ENCODE measurements at regions not wholly inside any gene's neighbourhood (a gene's known extent, or its start where the extent isn't known, plus 50 kb on each side); places are given as distances from the start of the nearest gene placed in this dataset.

DNA sequence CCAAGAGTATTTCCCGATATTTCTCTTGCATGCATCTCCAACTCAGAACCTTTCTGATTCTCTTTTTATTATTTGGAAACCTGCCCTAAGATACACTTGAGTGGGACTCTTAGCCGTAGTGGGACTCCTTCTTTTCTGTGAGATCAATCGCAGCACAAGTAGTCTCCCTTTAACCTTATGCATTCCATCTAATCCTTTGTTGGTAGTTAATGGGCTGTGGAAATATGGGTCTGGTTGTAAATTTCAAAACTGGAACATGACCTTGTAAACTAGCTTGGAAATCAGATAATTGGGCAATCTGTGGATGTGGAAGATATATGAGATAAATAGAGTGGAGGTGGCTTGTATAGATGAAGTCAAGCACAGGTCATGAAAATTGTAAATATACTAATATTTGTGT lies 350.0 kb downstream of the NDFIP2 start:
- no peak overlapping the region for H3K27ac ChIP-seq
- TF ChIP-seq, protein P1, sequence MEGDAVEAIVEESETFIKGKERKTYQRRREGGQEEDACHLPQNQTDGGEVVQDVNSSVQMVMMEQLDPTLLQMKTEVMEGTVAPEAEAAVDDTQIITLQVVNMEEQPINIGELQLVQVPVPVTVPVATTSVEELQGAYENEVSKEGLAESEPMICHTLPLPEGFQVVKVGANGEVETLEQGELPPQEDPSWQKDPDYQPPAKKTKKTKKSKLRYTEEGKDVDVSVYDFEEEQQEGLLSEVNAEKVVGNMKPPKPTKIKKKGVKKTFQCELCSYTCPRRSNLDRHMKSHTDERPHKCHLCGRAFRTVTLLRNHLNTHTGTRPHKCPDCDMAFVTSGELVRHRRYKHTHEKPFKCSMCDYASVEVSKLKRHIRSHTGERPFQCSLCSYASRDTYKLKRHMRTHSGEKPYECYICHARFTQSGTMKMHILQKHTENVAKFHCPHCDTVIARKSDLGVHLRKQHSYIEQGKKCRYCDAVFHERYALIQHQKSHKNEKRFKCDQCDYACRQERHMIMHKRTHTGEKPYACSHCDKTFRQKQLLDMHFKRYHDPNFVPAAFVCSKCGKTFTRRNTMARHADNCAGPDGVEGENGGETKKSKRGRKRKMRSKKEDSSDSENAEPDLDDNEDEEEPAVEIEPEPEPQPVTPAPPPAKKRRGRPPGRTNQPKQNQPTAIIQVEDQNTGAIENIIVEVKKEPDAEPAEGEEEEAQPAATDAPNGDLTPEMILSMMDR (conservative IDR thresholded peaks at IDR 0.05), result no peak
- no peak for TF ChIP-seq ZFX (IDR thresholded peaks at IDR 0.05)

DNA sequence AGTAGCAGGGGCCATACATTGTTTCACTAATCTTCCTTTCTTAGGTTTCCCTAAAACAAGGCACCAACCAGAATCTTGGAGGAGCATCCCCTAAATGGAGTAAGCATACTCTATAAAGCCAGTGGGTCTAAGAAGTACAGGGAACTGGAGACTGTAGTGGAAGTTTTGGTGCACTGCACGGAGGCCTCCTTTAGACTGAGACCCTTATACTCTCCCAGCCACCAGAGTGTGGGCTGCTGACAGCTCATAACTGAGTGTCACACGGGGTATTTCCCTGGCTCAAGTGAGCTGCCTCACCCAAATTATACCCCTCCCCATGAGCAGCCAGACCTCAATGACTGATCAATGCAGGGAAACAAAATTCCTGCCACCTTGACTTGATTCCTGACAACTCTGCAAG lies 349.5 kb downstream of the NDFIP2 start:
- TF ChIP-seq, protein P1 (conservative IDR thresholded peaks at IDR 0.05), result no peak
- no peak for TF ChIP-seq ZFX (IDR thresholded peaks at IDR 0.05)
- H3K27ac ChIP-seq, result no peak overlapping the region

DNA sequence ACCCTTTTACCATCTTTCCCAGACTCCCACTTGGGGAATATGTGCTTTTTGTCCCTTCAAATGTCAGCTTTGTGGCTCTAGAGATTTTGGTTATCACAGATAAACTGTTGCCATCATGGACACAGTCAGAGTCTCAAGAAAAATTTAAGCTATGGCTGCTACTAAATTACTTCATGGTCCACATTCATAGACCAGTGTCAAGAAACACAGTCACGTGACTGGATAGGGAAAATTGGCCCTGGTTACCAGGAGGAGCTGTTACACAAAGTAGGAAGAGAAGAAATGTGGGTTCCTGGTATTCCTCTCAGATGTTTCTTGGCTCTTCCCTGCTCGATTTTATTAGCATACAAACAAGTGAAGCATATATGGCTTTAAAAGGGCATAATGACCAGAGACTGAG lies 348.9 kb downstream of the NDFIP2 start:
- H3K27ac ChIP-seq, result no peak overlapping the region
- TF ChIP-seq, protein P1 (conservative IDR thresholded peaks at IDR 0.05), result no peak
- TF ChIP-seq ZFX (IDR thresholded peaks at IDR 0.05), result no peak

DNA sequence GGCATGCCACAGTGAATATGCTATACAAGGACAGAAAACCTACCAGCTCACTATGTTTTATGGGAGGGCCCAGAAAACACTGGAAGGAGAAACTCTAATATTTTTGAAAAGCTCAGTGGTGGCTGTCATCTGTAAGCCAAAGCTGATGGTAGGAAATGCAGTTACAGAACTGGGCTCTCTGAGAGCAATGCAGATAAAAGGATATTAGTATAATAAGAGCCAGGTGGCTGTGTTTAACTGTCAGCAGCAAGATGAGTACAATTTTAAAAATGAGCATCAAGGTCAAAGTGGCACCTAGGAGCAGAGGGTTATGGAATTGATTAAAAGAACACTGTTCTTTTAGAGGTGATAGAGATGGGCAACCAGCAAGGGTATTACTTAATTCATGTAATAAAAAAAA lies 345.0 kb downstream of the NDFIP2 start:
- no peak overlapping the region for H3K27ac ChIP-seq
- TF ChIP-seq, protein P1 (conservative IDR thresholded peaks at IDR 0.05), result no peak
- no peak for TF ChIP-seq ZFX (IDR thresholded peaks at IDR 0.05)

DNA sequence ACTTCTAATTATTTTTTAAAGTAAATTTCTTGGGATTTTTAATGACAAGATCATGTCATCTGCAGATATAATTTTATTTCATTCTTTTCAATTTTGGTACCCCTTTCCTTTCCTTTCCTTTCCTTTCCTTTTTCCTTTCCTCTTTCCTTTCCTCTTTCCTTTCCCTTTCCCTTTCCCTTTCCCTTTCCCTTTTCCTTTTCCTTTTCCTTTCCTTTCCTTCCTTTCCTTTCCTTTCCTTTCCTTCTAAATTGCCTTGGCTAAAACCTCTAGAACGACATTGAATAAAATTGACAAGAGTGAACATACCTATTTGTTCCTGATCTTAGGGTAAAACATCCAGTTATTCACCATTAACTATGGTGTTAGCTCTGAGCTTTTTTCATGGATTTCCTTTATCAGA lies 334.1 kb downstream of the NDFIP2 start:
- no peak overlapping the region for H3K27ac ChIP-seq
- TF ChIP-seq, protein P1 (conservative IDR thresholded peaks at IDR 0.05), result no peak

DNA sequence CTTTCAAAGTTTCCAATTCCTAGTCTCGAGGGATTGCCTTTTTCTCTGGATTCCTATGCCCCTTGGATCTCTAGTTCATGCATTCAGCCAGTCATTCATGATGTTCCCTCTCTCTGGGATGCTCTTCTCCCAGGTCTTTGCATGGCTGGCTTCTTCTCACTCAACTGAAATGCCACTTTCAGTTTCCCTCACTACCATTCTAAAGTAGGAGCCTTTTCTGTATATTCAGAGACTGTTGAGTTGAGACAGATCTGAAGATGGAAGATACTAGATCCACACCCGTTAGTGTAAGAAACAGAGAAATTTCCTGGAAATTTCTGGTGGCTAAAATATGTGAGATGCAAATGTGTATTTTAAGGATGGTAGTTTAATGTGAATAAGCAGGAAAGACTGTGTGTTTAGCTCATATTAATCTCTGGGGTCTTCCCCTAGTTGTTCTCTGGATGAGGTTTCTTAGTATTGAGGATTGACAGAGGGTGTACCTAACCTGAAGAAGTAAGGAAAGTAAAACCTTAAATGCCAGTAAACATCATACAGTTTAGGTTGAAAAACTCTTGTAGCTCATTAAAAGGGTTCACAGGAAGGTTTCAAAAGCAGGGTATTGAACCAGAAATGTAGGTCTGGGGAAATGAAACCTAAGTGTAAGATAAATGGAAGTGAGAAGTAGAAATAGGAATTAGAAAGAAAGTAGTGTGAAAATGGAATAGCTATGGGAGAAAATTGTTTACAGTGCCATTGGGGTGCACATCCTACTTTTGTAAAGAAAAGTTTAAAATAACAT lies 331.3 kb downstream of the NDFIP2 start:
- TF ChIP-seq, protein P1 (conservative IDR thresholded peaks at IDR 0.05), result no peak
- TF ChIP-seq ZFX (IDR thresholded peaks at IDR 0.05), result no peak
- H3K27ac ChIP-seq, result no peak overlapping the region

DNA sequence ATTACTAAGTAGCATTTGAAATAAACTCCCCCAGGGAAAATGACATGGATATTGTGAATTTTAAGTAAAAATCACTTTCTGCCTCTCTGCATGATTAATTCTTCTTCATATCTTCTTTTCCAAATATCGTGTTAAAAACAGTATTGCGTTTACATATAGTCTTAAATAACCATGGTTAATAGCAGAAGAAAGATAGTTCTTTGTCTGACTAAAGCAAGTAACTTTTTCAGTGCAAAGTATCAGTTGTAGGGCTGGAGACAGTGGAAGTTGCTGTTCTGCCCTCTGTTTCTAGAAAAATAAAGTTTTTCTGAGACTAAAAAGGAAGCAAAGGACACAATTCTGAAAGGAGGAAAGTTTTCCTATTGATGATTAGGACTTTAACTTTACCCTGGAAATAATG lies 330.2 kb downstream of the NDFIP2 start:
- no peak overlapping the region for H3K27ac ChIP-seq
- TF ChIP-seq, protein P1 (conservative IDR thresholded peaks at IDR 0.05), result no peak
- TF ChIP-seq ZFX (IDR thresholded peaks at IDR 0.05), result no peak
